ENCODE measurements at regions not wholly inside any gene's neighbourhood (a gene's known extent, or its start where the extent isn't known, plus 50 kb on each side); places are given as distances from the start of the nearest gene placed in this dataset.

GRCh38 chr19:29093553-29093908 is 119.4 kb downstream of the UQCRFS1 start:
- peaks cover 0 to 12% of the 10 kb centered on the region in 2 donors for H3K4me1 ChIP-seq (ENCODE audit: control insufficient read depth in 2 of 2, insufficient read depth in 1 of 2, low read depth in 1 of 2, low read length in 2 of 2)
- no peak overlapping the region for H3K4me2 ChIP-seq (ENCODE audit: insufficient read depth, low read length, poor library complexity, severe bottlenecking)
- H2BK15ac ChIP-seq (ENCODE audit: low read length): no peak overlapping the region
- H2AK5ac ChIP-seq (ENCODE audit: low read depth, low read length): no peak overlapping the region
- H3K9me3 ChIP-seq (replicated peaks in 1 of 2; ENCODE audit: control insufficient read depth in 2 of 2, insufficient read depth in 1 of 2, low read depth in 1 of 2, low read length in 2 of 2): no peaks in the 10 kb centered on the region
- no peaks in the 10 kb centered on the region for H3K27me3 ChIP-seq (ENCODE audit: control insufficient read depth in 3 of 3, insufficient read depth in 3 of 3, low read depth in 1 of 3, low read length in 3 of 3)
- no peak overlapping the region for H4K91ac ChIP-seq (ENCODE audit: low read depth, low read length, poor library complexity)
- no peak overlapping the region for H4K8ac ChIP-seq (ENCODE audit: low read depth, low read length)
- H3K14ac ChIP-seq (ENCODE audit: low read length): no peak overlapping the region
- no peak overlapping the region for H2BK12ac ChIP-seq (ENCODE audit: low read length)
- WGBS, 2 donors (ENCODE audit: extremely low coverage in 2 of 2, insufficient read length in 2 of 2, insufficient replicate concordance in 1 of 2): no CpG with 5 or more reads among the region's 6 CpGs
- no peaks in the 10 kb centered on the region for H3K79me1 ChIP-seq (ENCODE audit: low read depth, low read length)
- no peak overlapping the region for H2BK5ac ChIP-seq (ENCODE audit: low read length)
- H2BK120ac ChIP-seq (ENCODE audit: low read depth, low read length): no peak overlapping the region
- no peak overlapping the region for H3K27ac ChIP-seq (replicated peaks; ENCODE audit: low read length)
- no peaks in the 10 kb centered on the region for H3K36me3 ChIP-seq (replicated peaks in 1 of 2; ENCODE audit: control insufficient read depth in 2 of 2, insufficient read depth in 2 of 2, low read length in 2 of 2)
- H3K18ac ChIP-seq (ENCODE audit: low read length): no peak overlapping the region
- H3K9ac ChIP-seq (ENCODE audit: low read depth, low read length, poor library complexity): no peak overlapping the region
- H3K23ac ChIP-seq (ENCODE audit: low read depth, low read length, poor library complexity): no peak overlapping the region
- DNase-seq (ENCODE audit: low spot score): no peak
- H3K4me3 ChIP-seq (ENCODE audit: low read length in 2 of 2): no peak overlapping the region
- H3K4ac ChIP-seq (ENCODE audit: low read length): no peak overlapping the region
- no peak overlapping the region for H2AFZ ChIP-seq (ENCODE audit: low read length)

GRCh38 chr19:29092712-29093552 is 120.0 kb downstream of the UQCRFS1 start:
- Histone ChIP-seq H3K18ac (ENCODE audit: low read length) (peak overlapping the region; percentile 85), H2BK5ac (ENCODE audit: low read length) (no peak overlapping the region), H2AK5ac (ENCODE audit: low read depth, low read length) (peak overlapping the region; percentile 30), H3K23ac (ENCODE audit: low read depth, low read length, poor library complexity) (peak overlapping the region; percentile 56), H3K4ac (ENCODE audit: low read length) (no peak overlapping the region), H3K14ac (ENCODE audit: low read length) (no peak overlapping the region), H3K79me1 (ENCODE audit: low read depth, low read length) (no peaks in the 10 kb centered on the region), H3K4me1 (ENCODE audit: control insufficient read depth in 2 of 2, insufficient read depth in 1 of 2, low read depth in 1 of 2, low read length in 2 of 2) (peaks cover 0 to 12% of the 10 kb centered on the region in 2 donors), H3K9ac (ENCODE audit: low read depth, low read length, poor library complexity) (peak overlapping the region; percentile 10), H2BK12ac (ENCODE audit: low read length) (no peak overlapping the region), H2AFZ (ENCODE audit: low read length) (no peak overlapping the region), H2BK120ac (ENCODE audit: low read depth, low read length) (no peak overlapping the region), H2BK15ac (ENCODE audit: low read length) (no peak overlapping the region), H3K27ac (replicated peaks; ENCODE audit: low read length) (no peak overlapping the region), H3K9me3 (replicated peaks in 1 of 2; ENCODE audit: control insufficient read depth in 2 of 2, insufficient read depth in 1 of 2, low read depth in 1 of 2, low read length in 2 of 2) (no peaks in the 10 kb centered on the region), H3K27me3 (ENCODE audit: control insufficient read depth in 3 of 3, insufficient read depth in 3 of 3, low read depth in 1 of 3, low read length in 3 of 3) (no peaks in the 10 kb centered on the region), H4K91ac (ENCODE audit: low read depth, low read length, poor library complexity) (no peak overlapping the region), H3K36me3 (replicated peaks in 1 of 2; ENCODE audit: control insufficient read depth in 2 of 2, insufficient read depth in 2 of 2, low read length in 2 of 2) (no peaks in the 10 kb centered on the region), H3K4me3 (ENCODE audit: low read length in 2 of 2) (no peak overlapping the region), H4K8ac (ENCODE audit: low read depth, low read length) (no peak overlapping the region), H3K4me2 (ENCODE audit: insufficient read depth, low read length, poor library complexity, severe bottlenecking) (no peak overlapping the region)
- DNase-seq (ENCODE audit: low spot score): no peak
- WGBS, 2 donors (ENCODE audit: extremely low coverage in 2 of 2, insufficient read length in 2 of 2, insufficient replicate concordance in 1 of 2): no CpG with 5 or more reads among the region's 41 CpGs

- Histone ChIP-seq H3K9ac (ENCODE audit: low read depth, low read length, poor library complexity) (no peak overlapping the region), H3K18ac (ENCODE audit: low read length) (no peak overlapping the region)
- WGBS, 2 donors (ENCODE audit: extremely low coverage in 2 of 2, insufficient read length in 2 of 2, insufficient replicate concordance in 1 of 2): no CpG with 5 or more reads among the region's 7 CpGs
Observed at GRCh38 chr19:29090783-29091526, 122.0 kb downstream of the UQCRFS1 start.

GRCh38 chr19:29089315-29089870 is 123.6 kb downstream of the UQCRFS1 start:
- Histone ChIP-seq H3K79me1 (ENCODE audit: low read depth, low read length) (no peaks in the 10 kb centered on the region), H3K23ac (ENCODE audit: low read depth, low read length, poor library complexity) (no peak overlapping the region), H3K4me1 (ENCODE audit: control insufficient read depth in 2 of 2, insufficient read depth in 1 of 2, low read depth in 1 of 2, low read length in 2 of 2) (peaks cover 0 to 10% of the 10 kb centered on the region in 2 donors), H3K4me3 (ENCODE audit: low read length in 2 of 2) (no peak overlapping the region), H2BK5ac (ENCODE audit: low read length) (no peak overlapping the region), H3K14ac (ENCODE audit: low read length) (no peak overlapping the region), H3K27me3 (ENCODE audit: control insufficient read depth in 3 of 3, insufficient read depth in 3 of 3, low read depth in 1 of 3, low read length in 3 of 3) (no peaks in the 10 kb centered on the region), H2AFZ (ENCODE audit: low read length) (no peak overlapping the region), H2BK120ac (ENCODE audit: low read depth, low read length) (no peak overlapping the region), H3K9ac (ENCODE audit: low read depth, low read length, poor library complexity) (no peak overlapping the region), H2BK12ac (ENCODE audit: low read length) (peak overlapping the region; percentile 1), H3K27ac (replicated peaks; ENCODE audit: low read length) (no peak overlapping the region), H4K91ac (ENCODE audit: low read depth, low read length, poor library complexity) (no peak overlapping the region), H3K9me3 (replicated peaks in 1 of 2; ENCODE audit: control insufficient read depth in 2 of 2, insufficient read depth in 1 of 2, low read depth in 1 of 2, low read length in 2 of 2) (no peaks in the 10 kb centered on the region), H3K18ac (ENCODE audit: low read length) (peak overlapping the region; percentile 72), H3K4ac (ENCODE audit: low read length) (no peak overlapping the region), H4K8ac (ENCODE audit: low read depth, low read length) (no peak overlapping the region), H2AK5ac (ENCODE audit: low read depth, low read length) (peak overlapping the region; percentile 48), H3K36me3 (replicated peaks in 1 of 2; ENCODE audit: control insufficient read depth in 2 of 2, insufficient read depth in 2 of 2, low read length in 2 of 2) (no peaks in the 10 kb centered on the region), H3K4me2 (ENCODE audit: insufficient read depth, low read length, poor library complexity, severe bottlenecking) (no peak overlapping the region), H2BK15ac (ENCODE audit: low read length) (peak overlapping the region; percentile 60)
- no peak for DNase-seq (ENCODE audit: low spot score)
- WGBS, 2 donors (ENCODE audit: extremely low coverage in 2 of 2, insufficient read length in 2 of 2, insufficient replicate concordance in 1 of 2): no CpG with 5 or more reads among the region's 8 CpGs

More at GRCh38 chr19:29090783-29091526, 122.0 kb downstream of the UQCRFS1 start:
- Histone ChIP-seq H3K36me3 (replicated peaks in 1 of 2; ENCODE audit: control insufficient read depth in 2 of 2, insufficient read depth in 2 of 2, low read length in 2 of 2) (no peaks in the 10 kb centered on the region), H2BK5ac (ENCODE audit: low read length) (no peak overlapping the region), H3K4me3 (ENCODE audit: low read length in 2 of 2) (no peak overlapping the region), H3K79me1 (ENCODE audit: low read depth, low read length) (no peaks in the 10 kb centered on the region), H3K9me3 (replicated peaks in 1 of 2; ENCODE audit: control insufficient read depth in 2 of 2, insufficient read depth in 1 of 2, low read depth in 1 of 2, low read length in 2 of 2) (no peaks in the 10 kb centered on the region), H2BK120ac (ENCODE audit: low read depth, low read length) (no peak overlapping the region), H3K4ac (ENCODE audit: low read length) (no peak overlapping the region), H2AK5ac (ENCODE audit: low read depth, low read length) (no peak overlapping the region), H3K27ac (replicated peaks; ENCODE audit: low read length) (no peak overlapping the region), H3K4me2 (ENCODE audit: insufficient read depth, low read length, poor library complexity, severe bottlenecking) (no peak overlapping the region), H4K8ac (ENCODE audit: low read depth, low read length) (no peak overlapping the region), H2BK15ac (ENCODE audit: low read length) (no peak overlapping the region), H3K23ac (ENCODE audit: low read depth, low read length, poor library complexity) (no peak overlapping the region), H4K91ac (ENCODE audit: low read depth, low read length, poor library complexity) (no peak overlapping the region), H2AFZ (ENCODE audit: low read length) (no peak overlapping the region), H2BK12ac (ENCODE audit: low read length) (no peak overlapping the region), H3K4me1 (ENCODE audit: control insufficient read depth in 2 of 2, insufficient read depth in 1 of 2, low read depth in 1 of 2, low read length in 2 of 2) (peaks cover 0 to 10% of the 10 kb centered on the region in 2 donors), H3K14ac (ENCODE audit: low read length) (no peak overlapping the region), H3K27me3 (ENCODE audit: control insufficient read depth in 3 of 3, insufficient read depth in 3 of 3, low read depth in 1 of 3, low read length in 3 of 3) (no peaks in the 10 kb centered on the region)
- no peak for DNase-seq (ENCODE audit: low spot score)

Data from neuronal stem cell (in vitro differentiated cells).